Chondrocyte (in vitro differentiated cells): ENCODE measurements at regions not wholly inside any gene's neighbourhood (a gene's known extent, or its start where the extent isn't known, plus 50 kb on each side); places are given as distances from the start of the nearest gene placed in this dataset.
"Not testable (repeated sequence)": the region's sequence is repeated elsewhere in the genome, so short reads cannot be mapped to it uniquely, and the experiment has no call there.

Experiments used
- DNase-seq: peaks from one replicate; pipeline ENCODE4 v3.0.0; 2021; ENCODE audit warnings: mixed read lengths, low spot score
- H3K27ac Mint-ChIP-seq: one replicate; pipeline ENCODE4 v1.8.0; 2021; ENCODE audit warnings: mild to moderate bottlenecking, moderate library complexity, mixed read lengths; ENCODE audit not compliant: unreplicated experiment
- H3K27me3 Mint-ChIP-seq: 2 replicates; pipeline ENCODE4 v1.8.0; 2021; ENCODE audit warnings: low read depth, mixed read lengths
- H3K36me3 Mint-ChIP-seq: 2 replicates; pipeline ENCODE4 v1.8.0; 2021; ENCODE audit warnings: low read depth, mixed read lengths
- H3K4me1 Mint-ChIP-seq: 2 replicates; pipeline ENCODE4 v1.8.0; 2021; ENCODE audit warnings: low read depth, mild to moderate bottlenecking, mixed read lengths
- H3K4me3 Mint-ChIP-seq: one replicate; pipeline ENCODE4 v1.8.0; 2021; ENCODE audit warnings: mild to moderate bottlenecking, moderate library complexity, mixed read lengths; ENCODE audit not compliant: unreplicated experiment
- H3K9me3 Mint-ChIP-seq: 2 replicates; pipeline ENCODE4 v1.8.0; 2021; ENCODE audit warnings: low read depth, mixed read lengths
- CTCF ChIP-seq: fragments of 200-600 bp; sonication (generic); IDR thresholded peaks from 2 replicates; pipeline ENCODE4 v1.5.0; 2021; ENCODE audit warnings: antibody characterized with exemption, mild to moderate bottlenecking, moderate library complexity

GRCh38 chrX:16333453-16333852 is 166.2 kb downstream of the MAGEB17 start:
- H3K9me3 Mint-ChIP-seq, result peaks cover 5% of the 10 kb centered on the region
- H3K36me3 Mint-ChIP-seq, result no peaks in the 10 kb centered on the region
- H3K27ac Mint-ChIP-seq, result no peak overlapping the region
- no peaks in the 10 kb centered on the region for H3K4me1 Mint-ChIP-seq
- no peak for DNase-seq
- no peak overlapping the region for H3K4me3 Mint-ChIP-seq
- no peaks in the 10 kb centered on the region for H3K27me3 Mint-ChIP-seq
- TF ChIP-seq CTCF, result no peak

GRCh38 chrX:16335181-16335580 is 167.9 kb downstream of the MAGEB17 start:
- Mint-ChIP-seq H3K27me3 (no peaks in the 10 kb centered on the region), H3K27ac (no peak overlapping the region), H3K4me3 (no peak overlapping the region), H3K4me1 (no peaks in the 10 kb centered on the region), H3K36me3 (no peaks in the 10 kb centered on the region), H3K9me3 (peaks cover 5% of the 10 kb centered on the region)
- DNase-seq, result no peak
- no peak for TF ChIP-seq CTCF

- no peak for TF ChIP-seq CTCF
- H3K27ac Mint-ChIP-seq, result no peak overlapping the region
- H3K27me3 Mint-ChIP-seq, result peaks cover 3% of the 10 kb centered on the region
- H3K4me3 Mint-ChIP-seq, result no peak overlapping the region
- H3K4me1 Mint-ChIP-seq, result no peaks in the 10 kb centered on the region
- H3K36me3 Mint-ChIP-seq, result no peaks in the 10 kb centered on the region
- no peak for DNase-seq
- peaks cover 14% of the 10 kb centered on the region for H3K9me3 Mint-ChIP-seq
Observed at GRCh38 chrX:16347968-16348670, 180.8 kb downstream of the MAGEB17 start.

GRCh38 chrX:16357902-16358301 is 190.6 kb downstream of the MAGEB17 start:
- peaks cover 8% of the 10 kb centered on the region for H3K9me3 Mint-ChIP-seq
- peaks cover 4% of the 10 kb centered on the region for H3K36me3 Mint-ChIP-seq
- no peak for DNase-seq
- no peak for TF ChIP-seq CTCF
- H3K4me3 Mint-ChIP-seq, result no peak overlapping the region
- no peaks in the 10 kb centered on the region for H3K27me3 Mint-ChIP-seq
- no peak overlapping the region for H3K27ac Mint-ChIP-seq
- H3K4me1 Mint-ChIP-seq, result no peaks in the 10 kb centered on the region

- not testable (repeated sequence) for H3K4me1 Mint-ChIP-seq, H3K9me3 Mint-ChIP-seq, H3K4me3 Mint-ChIP-seq, H3K36me3 Mint-ChIP-seq, H3K27me3 Mint-ChIP-seq, DNase-seq, H3K27ac Mint-ChIP-seq
Observed at GRCh38 chrX:16360056-16360455, 192.8 kb downstream of the MAGEB17 start.

- H3K27ac Mint-ChIP-seq, result no peak overlapping the region
Observed at GRCh38 chrX:16368696-16369095, 201.4 kb downstream of the MAGEB17 start.

More at GRCh38 chrX:16368696-16369095, 201.4 kb downstream of the MAGEB17 start:
- Mint-ChIP-seq H3K4me3 (no peak overlapping the region), H3K4me1 (no peaks in the 10 kb centered on the region), H3K36me3 (no peaks in the 10 kb centered on the region), H3K27me3 (no peaks in the 10 kb centered on the region), H3K9me3 (no peaks in the 10 kb centered on the region)
- DNase-seq, result no peak
- no peak for TF ChIP-seq CTCF
